Stimulated activated CD8-positive, alpha-beta memory T cell treated with anti-CD3 and anti-CD28 coated beads, Interleukin-2, amount 100 ng/mL, for 1 hour (primary cell): ENCODE measurements at regions not wholly inside any gene's neighbourhood (a gene's known extent, or its start where the extent isn't known, plus 50 kb on each side); places are given as distances from the start of the nearest gene placed in this dataset.

Experiments
- DNase-seq, 2 donors: peaks; one replicate each; pipeline ENCODE4 v3.0.0-alpha.2; 2020; ENCODE audit warnings: low read depth in 2 of 2

DNA sequence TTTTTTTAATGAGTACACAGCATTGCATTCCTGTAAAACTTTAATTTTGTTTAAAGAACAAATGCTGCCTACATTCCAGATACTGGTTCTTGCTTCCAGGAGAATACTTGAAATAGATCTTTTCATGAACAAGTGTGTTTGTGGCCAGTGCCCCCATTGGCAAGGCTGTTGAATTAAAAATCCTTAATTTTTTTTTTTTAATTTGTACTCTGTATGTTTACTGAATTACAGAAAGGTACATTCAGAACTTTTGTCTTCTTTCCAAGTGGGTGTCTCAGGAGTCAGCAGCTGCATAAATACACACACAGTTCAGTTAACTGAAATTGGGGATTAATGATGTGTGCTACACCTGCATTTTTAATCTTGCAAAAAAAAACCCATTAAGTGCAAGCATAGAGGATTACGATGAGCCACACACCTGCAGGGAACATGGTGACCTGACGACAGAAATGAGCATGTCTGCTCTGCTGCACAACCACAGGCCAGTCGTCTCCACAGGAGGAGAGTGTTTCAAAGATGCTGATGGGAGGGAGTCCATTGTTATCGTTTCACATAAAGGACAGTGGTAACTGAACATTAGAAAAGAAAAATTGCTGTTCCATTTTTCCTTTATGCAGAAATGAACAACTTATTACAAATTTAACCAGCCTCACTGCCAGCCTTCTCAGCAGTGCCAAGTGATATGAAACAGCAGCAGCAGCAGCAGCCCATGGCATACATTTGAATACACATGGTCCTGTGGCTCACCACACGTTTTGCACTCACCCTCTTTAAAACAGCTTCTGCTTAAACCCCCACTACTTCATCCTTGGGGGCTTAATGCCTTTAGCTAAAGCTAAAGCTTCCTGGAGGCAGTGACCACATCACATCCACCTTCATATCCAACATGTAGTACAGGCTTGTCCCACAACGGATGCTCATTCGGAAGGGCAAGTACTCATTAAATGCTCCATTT is 72.3 kb upstream of the RFC3 start:
- DNase-seq: no peak

DNA sequence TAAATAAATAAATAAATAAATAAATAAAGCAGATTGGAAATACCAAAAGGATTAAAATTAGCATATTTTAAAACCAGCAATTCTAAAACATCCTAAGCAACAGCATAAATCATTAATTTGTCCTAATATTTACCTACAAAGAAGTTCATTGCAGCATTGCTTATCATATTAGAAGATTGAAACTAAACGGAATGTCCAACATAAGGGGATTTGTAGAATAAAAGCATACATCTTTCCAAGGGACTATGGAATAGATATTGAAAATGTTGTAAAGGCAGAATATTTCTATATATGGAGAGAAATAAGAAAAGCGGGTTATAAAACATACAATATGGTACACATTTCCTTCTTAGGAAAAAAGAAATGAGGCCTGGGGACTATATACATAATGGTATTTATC is 71.1 kb upstream of the RFC3 start:
- DNase-seq: no peak

DNA sequence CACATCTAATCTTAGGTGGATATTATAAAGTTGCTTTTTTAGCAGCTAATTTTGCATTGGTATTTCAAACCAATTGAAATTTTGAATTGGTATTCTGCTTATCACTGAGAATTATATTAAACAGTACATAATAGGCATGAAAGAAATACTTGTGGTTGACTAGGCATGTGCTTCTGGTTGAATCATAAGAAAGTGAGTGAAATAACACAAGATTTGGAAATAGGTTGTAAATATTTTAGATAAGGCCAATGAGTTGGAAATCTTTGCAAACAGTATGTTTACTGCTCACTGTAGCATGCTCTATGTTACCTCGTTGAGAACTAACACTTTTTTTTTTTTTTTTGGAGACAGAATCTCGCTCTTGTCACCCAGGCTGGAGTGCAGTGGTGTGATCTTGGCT is 66.8 kb upstream of the RFC3 start:
- no peak for DNase-seq

GRCh38 chr13:33752094-33752493 is 65.9 kb upstream of the RFC3 start:
- no peak for DNase-seq

DNA sequence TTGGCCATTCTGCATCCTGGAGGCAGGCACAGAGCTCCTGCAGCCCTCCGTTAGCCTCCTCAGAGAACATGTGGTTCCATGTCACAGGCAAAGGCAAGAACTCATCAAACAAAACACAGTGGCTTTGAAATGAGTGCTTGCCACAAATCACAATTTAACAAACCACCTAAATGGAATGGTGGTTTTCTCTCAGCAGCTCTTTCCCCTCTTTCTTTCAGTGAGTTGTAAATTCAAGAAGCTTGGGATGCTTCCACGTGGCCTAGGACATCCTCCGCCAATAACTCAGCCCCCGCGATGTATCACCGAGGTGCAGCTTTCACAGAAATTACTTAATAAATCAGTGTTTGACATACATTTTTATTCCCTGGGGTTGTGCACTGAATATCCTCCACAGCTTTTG is 65.4 kb upstream of the RFC3 start:
- no peak for DNase-seq

- DNase-seq: no peak
Observed at GRCh38 chr13:33756929-33757328, 61.0 kb upstream of the RFC3 start.

DNA sequence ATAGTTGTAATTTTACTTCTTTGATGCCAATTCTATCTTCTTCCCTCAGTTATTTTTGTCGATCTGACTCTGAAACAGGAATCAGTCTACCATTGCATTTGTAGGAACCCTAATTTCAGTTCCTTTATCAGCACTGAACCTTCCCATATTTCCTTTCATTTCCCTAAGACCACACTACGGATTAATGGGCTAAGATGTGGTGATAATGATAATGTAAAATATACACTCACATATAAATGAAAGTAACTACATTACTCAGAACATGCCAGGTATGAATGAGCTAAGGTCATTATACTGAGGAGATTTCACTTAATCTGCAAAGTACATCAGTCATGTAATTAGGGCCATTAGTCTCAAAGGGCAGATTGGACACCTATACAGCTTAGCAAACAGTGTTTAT is 60.2 kb upstream of the RFC3 start:
- DNase-seq: no peak

GRCh38 chr13:33758113-33758512 is 59.8 kb upstream of the RFC3 start:
- no peak for DNase-seq

GRCh38 chr13:33761740-33762139 is 56.2 kb upstream of the RFC3 start:
- no peak for DNase-seq

- DNase-seq: no peak
Observed at GRCh38 chr13:33763021-33763420, 54.9 kb upstream of the RFC3 start.

- DNase-seq: no peak
Observed at GRCh38 chr13:33764716-33765115, 53.2 kb upstream of the RFC3 start.

GRCh38 chr13:33766329-33767123 is 51.4 kb upstream of the RFC3 start:
- no peak for DNase-seq

DNA sequence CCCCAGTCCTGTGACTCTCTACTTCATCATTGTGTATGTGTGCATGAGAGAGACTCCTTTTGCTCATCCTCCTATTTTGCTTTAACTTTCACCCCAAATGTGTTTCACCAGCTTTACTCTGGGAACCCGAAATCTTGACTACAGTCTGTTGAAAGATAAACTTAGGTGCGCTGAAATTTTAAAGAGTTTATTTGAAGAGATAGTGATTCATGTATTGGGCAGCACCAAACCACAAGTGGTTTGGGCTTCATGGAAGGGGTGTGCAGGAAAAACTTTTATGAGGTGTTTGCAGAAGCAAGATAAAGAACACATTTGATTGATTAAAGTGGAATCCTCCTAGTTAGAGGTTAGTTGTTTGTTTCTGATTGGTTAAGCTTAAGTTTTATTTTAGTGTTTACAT is 50.8 kb upstream of the RFC3 start:
- no peak for DNase-seq
